PC-9 (cell line): ENCODE measurements at regions not wholly inside any gene's neighbourhood (a gene's known extent, or its start where the extent isn't known, plus 50 kb on each side); places are given as distances from the start of the nearest gene placed in this dataset.

Source experiments
- BruUV-seq: library from RNA; stranded (reverse); fragments of 400-500 nt; replicated peaks from 2 replicates; lab custom pipeline; 2021; lab: Mats Ljungman, UMichigan
- CTCF ChIA-PET: fragments of 300-600 bp; sonication (Branson Sonifier 250); formaldehyde crosslinking; loops from one replicate; lab custom pipeline; 2022; ENCODE audit warnings: antibody characterized with exemption; lab: Charles Lee
- POLR2A ChIA-PET: fragments of 300-600 bp; sonication (Branson Sonifier 250); formaldehyde crosslinking; loops from one replicate; lab custom pipeline; 2022; ENCODE audit warnings: antibody characterized with exemption; ENCODE audit not compliant: unreplicated experiment; lab: Charles Lee
- DNase-seq, 2 experiments: peaks; one replicate each; pipeline versions ENCODE4 v3.0.0 to v3.0.0-alpha.2; 2015 to 2022; ENCODE audit warnings: mixed read lengths in 1 of 2
- H2AFZ ChIP-seq: fragments of 200-600 bp; sonication (generic); 2 replicates; pipeline ENCODE4 v1.8.1; 2017; ENCODE audit warnings: antibody characterized with exemption
- H3F3A ChIP-seq: fragments of 200-600 bp; sonication (generic); 2 replicates; pipeline ENCODE4 v1.8.1; 2017; ENCODE audit warnings: antibody characterized with exemption, mild to moderate bottlenecking, low read depth; ENCODE audit not compliant: insufficient read depth
- H3K27ac ChIP-seq: fragments of 200-600 bp; sonication (generic); 2 replicates; pipeline ENCODE4 v1.6.1; 2016; ENCODE audit warnings: mixed run types
- H3K27me3 ChIP-seq: fragments of 200-600 bp; sonication (generic); 2 replicates; pipeline ENCODE4 v1.6.1; 2016; ENCODE audit warnings: low read depth, mixed run types; ENCODE audit not compliant: insufficient read depth
- H3K36me3 ChIP-seq: fragments of 200-600 bp; sonication (generic); 2 replicates; pipeline ENCODE4 v1.6.1; 2016; ENCODE audit warnings: low read depth, mixed run types
- H3K4me1 ChIP-seq: fragments of 200-600 bp; sonication (generic); replicated peaks from 2 replicates; pipeline ENCODE4 v1.6.1; 2016; ENCODE audit warnings: mixed run types; ENCODE audit not compliant: insufficient read depth
- H3K4me2 ChIP-seq: fragments of 200-600 bp; sonication (generic); 2 replicates; pipeline ENCODE4 v1.6.1; 2017; ENCODE audit warnings: mixed run types
- H3K4me3 ChIP-seq: fragments of 200-600 bp; sonication (generic); 2 replicates; pipeline ENCODE4 v1.6.1; 2016; ENCODE audit warnings: mixed run types
- H3K79me2 ChIP-seq: fragments of 200-600 bp; sonication (generic); 2 replicates; pipeline ENCODE4 v1.6.1; 2017; ENCODE audit warnings: low read depth, mixed run types
- H3K9me2 ChIP-seq: fragments of 200-600 bp; sonication (generic); 2 replicates; pipeline ENCODE4 v1.8.1; 2017; ENCODE audit warnings: mild to moderate bottlenecking; ENCODE audit not compliant: insufficient read depth
- H3K9me3 ChIP-seq: fragments of 200-600 bp; sonication (generic); 2 replicates; pipeline ENCODE4 v1.8.1; 2016; ENCODE audit warnings: low read depth; ENCODE audit not compliant: insufficient read depth
- H4K20me1 ChIP-seq: fragments of 200-600 bp; sonication (generic); 2 replicates; pipeline ENCODE4 v1.8.1; 2017; ENCODE audit not compliant: insufficient read depth
- EZH2 ChIP-seq: fragments of 200-600 bp; sonication (generic); IDR thresholded peaks from 2 replicates; pipeline ENCODE4 v1.8.0; 2017; ENCODE audit warnings: antibody characterized with exemption, low read depth
- intact Hi-C: fragments of 100-400 bp; cut with micrococcal nuclease; formaldehyde crosslinking; loops from one replicate; pipeline ENCODE4 v1.10.0; 2022; ENCODE audit not compliant: unreplicated experiment
- TF ChIP-seq, protein P1 (sequence below): fragments of 200-600 bp; sonication (generic); conservative IDR thresholded peaks from 2 replicates; pipeline ENCODE4 v1.6.1; 2017; ENCODE audit warnings: mixed run types, antibody characterized with exemption, mild to moderate bottlenecking, moderate library complexity

DNA sequence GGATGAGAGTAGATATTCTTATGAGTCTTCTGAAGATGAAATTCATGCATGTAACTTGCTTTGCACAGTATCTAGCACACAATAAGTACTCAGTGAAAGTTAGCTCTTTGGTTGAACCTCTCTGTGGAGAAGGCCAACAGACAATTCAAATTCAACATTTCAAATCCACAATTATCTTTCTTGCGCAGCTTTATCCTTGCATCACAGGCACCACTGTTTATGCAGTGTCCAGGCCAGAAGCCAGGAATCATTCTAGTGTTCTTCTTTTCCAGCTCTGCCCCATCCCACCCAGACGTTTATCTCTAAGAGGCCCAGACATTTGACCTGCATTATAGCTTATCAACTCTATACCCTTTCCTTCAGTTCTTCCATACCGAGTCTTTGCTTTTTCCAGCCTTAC lies 254.7 kb upstream of the OBI1 start:
- intact Hi-C loops, result no loop called here
- Histone ChIP-seq H3K9me3 (no peaks in the 10 kb centered on the region), H4K20me1 (no peaks in the 10 kb centered on the region), H3K4me2 (no peak overlapping the region), H3K4me3 (no peak overlapping the region), H3K79me2 (no peaks in the 10 kb centered on the region), H3F3A (no peaks in the 10 kb centered on the region), H3K36me3 (no peaks in the 10 kb centered on the region), H3K9me2 (no peaks in the 10 kb centered on the region), H3K27ac (no peak overlapping the region), H3K4me1 (no peaks in the 10 kb centered on the region), H3K27me3 (no peaks in the 10 kb centered on the region), H2AFZ (no peak overlapping the region)
- ChIA-PET POLR2A (no interaction called here), CTCF (no interaction called here)
- no peak for TF ChIP-seq EZH2
- TF ChIP-seq, protein P1, sequence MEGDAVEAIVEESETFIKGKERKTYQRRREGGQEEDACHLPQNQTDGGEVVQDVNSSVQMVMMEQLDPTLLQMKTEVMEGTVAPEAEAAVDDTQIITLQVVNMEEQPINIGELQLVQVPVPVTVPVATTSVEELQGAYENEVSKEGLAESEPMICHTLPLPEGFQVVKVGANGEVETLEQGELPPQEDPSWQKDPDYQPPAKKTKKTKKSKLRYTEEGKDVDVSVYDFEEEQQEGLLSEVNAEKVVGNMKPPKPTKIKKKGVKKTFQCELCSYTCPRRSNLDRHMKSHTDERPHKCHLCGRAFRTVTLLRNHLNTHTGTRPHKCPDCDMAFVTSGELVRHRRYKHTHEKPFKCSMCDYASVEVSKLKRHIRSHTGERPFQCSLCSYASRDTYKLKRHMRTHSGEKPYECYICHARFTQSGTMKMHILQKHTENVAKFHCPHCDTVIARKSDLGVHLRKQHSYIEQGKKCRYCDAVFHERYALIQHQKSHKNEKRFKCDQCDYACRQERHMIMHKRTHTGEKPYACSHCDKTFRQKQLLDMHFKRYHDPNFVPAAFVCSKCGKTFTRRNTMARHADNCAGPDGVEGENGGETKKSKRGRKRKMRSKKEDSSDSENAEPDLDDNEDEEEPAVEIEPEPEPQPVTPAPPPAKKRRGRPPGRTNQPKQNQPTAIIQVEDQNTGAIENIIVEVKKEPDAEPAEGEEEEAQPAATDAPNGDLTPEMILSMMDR, result no peak
- BruUV-seq, result no TSS peak
- no peak for DNase-seq

DNA sequence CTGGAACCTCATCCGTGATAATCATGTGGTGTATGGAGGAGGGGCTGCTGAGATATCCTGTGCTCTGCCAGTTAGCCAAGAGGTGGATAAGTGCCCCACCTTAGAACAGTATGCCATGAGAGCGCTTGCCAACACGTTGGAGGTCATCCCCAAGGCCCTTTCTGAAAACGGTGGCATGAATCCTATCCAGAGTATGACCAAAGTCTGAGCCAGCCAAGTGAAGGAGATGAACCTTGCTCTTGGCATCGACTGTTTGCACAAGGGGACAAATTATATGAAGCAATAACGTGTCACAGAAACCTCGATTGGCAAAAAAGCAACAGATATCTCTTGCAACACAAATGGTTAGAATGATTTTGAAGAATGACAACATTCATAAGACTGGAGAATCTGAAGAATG lies 251.2 kb upstream of the OBI1 start:
- no TSS peak for BruUV-seq
- H3K9me2 ChIP-seq, result no peaks in the 10 kb centered on the region
- H3K27me3 ChIP-seq, result no peaks in the 10 kb centered on the region
- intact Hi-C loops, result no loop called here
- H3K4me1 ChIP-seq, result no peaks in the 10 kb centered on the region
- CTCF ChIA-PET, result no interaction called here
- H3F3A ChIP-seq, result no peaks in the 10 kb centered on the region
- H3K4me3 ChIP-seq, result no peak overlapping the region
- POLR2A ChIA-PET, result no interaction called here
- no peak for DNase-seq
- no peak overlapping the region for H3K4me2 ChIP-seq
- no peaks in the 10 kb centered on the region for H3K36me3 ChIP-seq
- H3K9me3 ChIP-seq, result no peaks in the 10 kb centered on the region
- H3K79me2 ChIP-seq, result no peaks in the 10 kb centered on the region
- H2AFZ ChIP-seq, result no peak overlapping the region
- no peaks in the 10 kb centered on the region for H4K20me1 ChIP-seq
- TF ChIP-seq, protein P1, result no peak
- TF ChIP-seq EZH2, result no peak
- no peak overlapping the region for H3K27ac ChIP-seq

DNA sequence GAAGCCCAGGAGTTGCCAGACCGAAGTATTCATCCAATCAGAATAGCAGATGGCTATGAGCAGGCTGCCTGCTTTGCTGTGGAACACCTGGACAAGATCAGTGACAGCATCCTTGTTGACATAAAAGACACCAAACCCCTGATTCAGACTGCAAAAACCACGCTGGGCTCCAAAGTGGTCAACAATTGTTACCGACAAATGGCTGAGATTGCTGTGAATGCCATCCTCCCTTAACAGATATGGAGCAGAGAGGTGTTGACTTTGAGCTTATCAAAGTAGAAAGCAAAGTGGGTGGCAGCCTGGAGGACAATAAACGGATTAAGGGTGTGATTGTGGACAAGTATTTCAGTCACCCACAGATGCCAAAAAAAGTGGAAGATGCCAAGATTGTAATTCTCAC lies 250.3 kb upstream of the OBI1 start:
- no peaks in the 10 kb centered on the region for H3K9me2 ChIP-seq
- no peaks in the 10 kb centered on the region for H3K27me3 ChIP-seq
- no TSS peak for BruUV-seq
- H3K9me3 ChIP-seq, result no peaks in the 10 kb centered on the region
- no peak for DNase-seq
- no peak for TF ChIP-seq EZH2
- TF ChIP-seq, protein P1, result no peak
- ChIA-PET CTCF (no interaction called here), POLR2A (no interaction called here)
- H3K4me3 ChIP-seq, result no peak overlapping the region
- H3K4me2 ChIP-seq, result no peak overlapping the region
- no peaks in the 10 kb centered on the region for H3F3A ChIP-seq
- H4K20me1 ChIP-seq, result no peaks in the 10 kb centered on the region
- H3K4me1 ChIP-seq, result no peaks in the 10 kb centered on the region
- H3K79me2 ChIP-seq, result no peaks in the 10 kb centered on the region
- intact Hi-C loops, result no loop called here
- H3K36me3 ChIP-seq, result no peaks in the 10 kb centered on the region
- no peak overlapping the region for H3K27ac ChIP-seq
- H2AFZ ChIP-seq, result no peak overlapping the region
